OCI-LY1 (cell line): ENCODE measurements at regions not wholly inside any gene's neighbourhood (a gene's known extent, or its start where the extent isn't known, plus 50 kb on each side); places are given as distances from the start of the nearest gene placed in this dataset.

Experiments used
- H2AFZ ChIP-seq: fragments of 200-600 bp; sonication (generic), shearing (Covaris generic); 2 replicates; pipeline ENCODE4 v1.6.0; 2014; ENCODE audit warnings: antibody characterized with exemption, mild to moderate bottlenecking, low read length
- H3F3A ChIP-seq: fragments of 200-600 bp; sonication (generic), shearing (Covaris generic); 2 replicates; pipeline ENCODE4 v1.6.0; 2014; ENCODE audit warnings: mild to moderate bottlenecking, antibody characterized with exemption, low read length, moderate library complexity; ENCODE audit not compliant: insufficient read depth
- H3K27ac ChIP-seq: fragments of 200-600 bp; sonication (generic); 2 replicates; pipeline ENCODE4 v1.5.1; 2014; ENCODE audit warnings: low read length, mixed run types, mild to moderate bottlenecking, low read depth; ENCODE audit not compliant: poor library complexity, severe bottlenecking
- H3K27me3 ChIP-seq: fragments of 200-600 bp; sonication (generic); 2 replicates; pipeline ENCODE4 v1.6.0; 2014; ENCODE audit warnings: antibody characterized with exemption, mild to moderate bottlenecking, low read length, moderate library complexity; ENCODE audit not compliant: insufficient read depth
- H3K36me3 ChIP-seq: fragments of 200-600 bp; sonication (generic); 2 replicates; pipeline ENCODE4 v1.6.1; 2014; ENCODE audit warnings: mild to moderate bottlenecking, antibody characterized with exemption, low read length, moderate library complexity, mixed read lengths; ENCODE audit not compliant: insufficient read depth
- H3K4me1 ChIP-seq: fragments of 200-600 bp; sonication (generic); 2 replicates; pipeline ENCODE4 v1.5.1; 2014; ENCODE audit warnings: mild to moderate bottlenecking, low read length, moderate library complexity; ENCODE audit not compliant: insufficient read depth, severe bottlenecking
- H3K4me2 ChIP-seq: fragments of 200-600 bp; sonication (generic), shearing (Covaris generic); 2 replicates; pipeline ENCODE4 v1.6.1; 2014; ENCODE audit warnings: low read length
- H3K4me3 ChIP-seq: fragments of 200-600 bp; sonication (generic); 2 replicates; pipeline ENCODE4 v1.5.1; 2014; ENCODE audit warnings: low read length, low read depth, mild to moderate bottlenecking, mixed read lengths; ENCODE audit not compliant: poor library complexity, severe bottlenecking
- H3K79me2 ChIP-seq: fragments of 200-600 bp; shearing (Covaris generic); 2 replicates; pipeline ENCODE4 v1.6.1; 2016; ENCODE audit warnings: mixed run types, low read length, mixed read lengths; ENCODE audit not compliant: insufficient read depth
- H3K9ac ChIP-seq: fragments of 200-600 bp; sonication (generic), shearing (Covaris generic); 2 replicates; pipeline ENCODE4 v1.6.1; 2014; ENCODE audit warnings: mild to moderate bottlenecking, low read length, mixed read lengths
- H3K9me2 ChIP-seq: fragments of 200-600 bp; sonication (generic), shearing (Covaris generic); 2 replicates; pipeline ENCODE4 v1.6.1; 2014; ENCODE audit warnings: low read depth, mild to moderate bottlenecking, low read length, mixed read lengths
- H3K9me3 ChIP-seq: fragments of 200-600 bp; shearing (Covaris generic); 2 replicates; pipeline ENCODE4 v1.6.1; 2014; ENCODE audit warnings: low read length, mixed read lengths
- H4K20me1 ChIP-seq: fragments of 200-600 bp; sonication (generic), shearing (Covaris generic); 2 replicates; pipeline ENCODE4 v1.6.0; 2016; ENCODE audit warnings: mild to moderate bottlenecking, low read length; ENCODE audit not compliant: insufficient read depth
- EZH2 ChIP-seq: fragments of 200-600 bp; sonication (generic), shearing (Covaris generic); IDR thresholded peaks from 2 replicates; pipeline ENCODE4 v1.8.0; 2017; ENCODE audit warnings: borderline replicate concordance, mixed run types, mild to moderate bottlenecking, antibody characterized with exemption, low read length, moderate library complexity, mixed read lengths
- TF ChIP-seq, protein P1 (sequence below): fragments of 200-600 bp; sonication (generic), shearing (Covaris generic); IDR thresholded peaks from 2 replicates; pipeline ENCODE4 v1.5.1; 2017; ENCODE audit warnings: mild to moderate bottlenecking, antibody characterized with exemption, low read length, moderate library complexity, mixed read lengths

DNA sequence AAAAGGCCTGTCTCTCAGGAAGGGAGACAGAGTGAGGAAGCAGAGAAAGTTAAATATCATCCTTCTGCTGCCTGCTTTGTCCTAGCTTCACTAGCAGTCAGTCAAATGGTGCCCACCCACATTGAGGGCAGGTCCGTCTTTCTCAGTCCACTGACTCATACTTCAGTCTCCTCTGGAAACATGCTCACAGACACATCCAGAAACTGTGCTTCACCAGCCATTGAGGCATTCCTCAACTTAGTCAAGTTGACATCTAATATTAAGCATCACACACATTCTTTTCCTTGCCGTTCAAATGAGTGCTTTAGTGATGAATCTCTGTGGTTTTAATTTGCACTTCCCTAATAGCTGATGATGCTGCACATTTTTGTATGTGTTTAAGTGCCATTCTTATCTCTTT, 777.8 kb upstream of the PRMT6 start:
- no peak for TF ChIP-seq EZH2
- TF ChIP-seq, protein P1, sequence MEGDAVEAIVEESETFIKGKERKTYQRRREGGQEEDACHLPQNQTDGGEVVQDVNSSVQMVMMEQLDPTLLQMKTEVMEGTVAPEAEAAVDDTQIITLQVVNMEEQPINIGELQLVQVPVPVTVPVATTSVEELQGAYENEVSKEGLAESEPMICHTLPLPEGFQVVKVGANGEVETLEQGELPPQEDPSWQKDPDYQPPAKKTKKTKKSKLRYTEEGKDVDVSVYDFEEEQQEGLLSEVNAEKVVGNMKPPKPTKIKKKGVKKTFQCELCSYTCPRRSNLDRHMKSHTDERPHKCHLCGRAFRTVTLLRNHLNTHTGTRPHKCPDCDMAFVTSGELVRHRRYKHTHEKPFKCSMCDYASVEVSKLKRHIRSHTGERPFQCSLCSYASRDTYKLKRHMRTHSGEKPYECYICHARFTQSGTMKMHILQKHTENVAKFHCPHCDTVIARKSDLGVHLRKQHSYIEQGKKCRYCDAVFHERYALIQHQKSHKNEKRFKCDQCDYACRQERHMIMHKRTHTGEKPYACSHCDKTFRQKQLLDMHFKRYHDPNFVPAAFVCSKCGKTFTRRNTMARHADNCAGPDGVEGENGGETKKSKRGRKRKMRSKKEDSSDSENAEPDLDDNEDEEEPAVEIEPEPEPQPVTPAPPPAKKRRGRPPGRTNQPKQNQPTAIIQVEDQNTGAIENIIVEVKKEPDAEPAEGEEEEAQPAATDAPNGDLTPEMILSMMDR: no peak
- H3K4me1 ChIP-seq: no peaks in the 10 kb centered on the region
- H3K79me2 ChIP-seq: no peaks in the 10 kb centered on the region
- no peaks in the 10 kb centered on the region for H3K27me3 ChIP-seq
- H3K27ac ChIP-seq: no peak overlapping the region
- no peaks in the 10 kb centered on the region for H3F3A ChIP-seq
- no peaks in the 10 kb centered on the region for H3K9me3 ChIP-seq
- no peak overlapping the region for H3K9ac ChIP-seq
- H3K36me3 ChIP-seq: no peaks in the 10 kb centered on the region
- no peak overlapping the region for H3K4me2 ChIP-seq
- H3K9me2 ChIP-seq: no peaks in the 10 kb centered on the region
- H2AFZ ChIP-seq: no peak overlapping the region
- H3K4me3 ChIP-seq: no peak overlapping the region
- no peaks in the 10 kb centered on the region for H4K20me1 ChIP-seq

- Histone ChIP-seq H4K20me1 (no peaks in the 10 kb centered on the region), H3K27ac (no peak overlapping the region), H3K9me3 (no peaks in the 10 kb centered on the region), H3K4me3 (no peak overlapping the region), H3F3A (no peaks in the 10 kb centered on the region), H2AFZ (no peak overlapping the region), H3K36me3 (no peaks in the 10 kb centered on the region), H3K4me2 (no peak overlapping the region), H3K27me3 (no peaks in the 10 kb centered on the region), H3K9ac (no peak overlapping the region), H3K4me1 (no peaks in the 10 kb centered on the region), H3K79me2 (no peaks in the 10 kb centered on the region), H3K9me2 (no peaks in the 10 kb centered on the region)
- TF ChIP-seq EZH2: no peak
- TF ChIP-seq, protein P1: no peak
These were observed 767.1 kb upstream of the PRMT6 start for GRCh38 chr1:106289265-106289928.

DNA sequence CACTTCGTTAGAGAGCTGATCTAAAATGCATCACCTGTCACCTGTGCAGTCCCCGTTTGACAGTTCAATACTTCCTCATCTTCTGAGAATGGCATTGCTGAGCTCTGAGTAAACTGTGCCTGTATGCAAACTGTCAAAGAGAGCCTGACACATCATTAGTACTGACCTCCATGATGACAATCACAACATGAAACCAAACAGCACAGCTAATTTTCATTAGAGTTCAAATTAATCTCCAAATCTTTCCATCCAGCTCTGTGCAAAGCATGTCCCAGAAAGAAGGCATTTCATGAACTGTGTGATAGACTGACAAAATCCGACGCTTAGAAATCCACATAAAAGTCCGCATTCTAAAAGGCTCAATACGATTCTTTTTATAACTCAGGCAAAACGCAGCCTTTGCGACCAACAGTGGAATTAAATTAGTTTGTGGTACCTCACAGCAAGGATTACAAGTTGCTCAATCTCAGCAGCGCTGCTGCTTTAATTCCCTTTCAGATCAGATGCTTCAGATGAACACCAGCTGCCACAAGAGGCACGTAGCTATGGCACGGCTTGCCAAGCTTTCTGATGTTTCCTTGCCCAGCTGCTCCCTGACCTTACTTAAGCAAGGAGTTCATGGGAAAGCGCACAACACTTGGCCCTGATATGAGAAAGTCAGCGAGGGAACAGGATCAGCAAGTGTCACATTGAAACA, 765.5 kb upstream of the PRMT6 start:
- Histone ChIP-seq H3K36me3 (no peaks in the 10 kb centered on the region), H2AFZ (no peak overlapping the region), H3K27me3 (no peaks in the 10 kb centered on the region), H3K9ac (no peak overlapping the region), H3K9me3 (no peaks in the 10 kb centered on the region), H4K20me1 (no peaks in the 10 kb centered on the region), H3K79me2 (no peaks in the 10 kb centered on the region), H3F3A (no peaks in the 10 kb centered on the region), H3K27ac (no peak overlapping the region), H3K4me2 (no peak overlapping the region), H3K9me2 (no peaks in the 10 kb centered on the region), H3K4me1 (no peaks in the 10 kb centered on the region), H3K4me3 (no peak overlapping the region)
- TF ChIP-seq, protein P1: no peak
- no peak for TF ChIP-seq EZH2
